CD4-positive, alpha-beta memory T cell (primary cell): ENCODE measurements at regions not wholly inside any gene's neighbourhood (a gene's known extent, or its start where the extent isn't known, plus 50 kb on each side); places are given as distances from the start of the nearest gene placed in this dataset.

Experiments
- CTCF ChIA-PET: fragments of 350-600 bp; sonication (Branson Sonifier 250); formaldehyde crosslinking; loops from one replicate; lab custom pipeline; 2021; ENCODE audit warnings: inconsistent platforms; ENCODE audit not compliant: partially characterized antibody; lab: Charles Lee
- POLR2A ChIA-PET: fragments of 350-600 bp; sonication (Branson Sonifier 250); formaldehyde crosslinking; loops from one replicate; lab custom pipeline; 2021; ENCODE audit not compliant: partially characterized antibody; lab: Charles Lee
- DNase-seq, 5 donors: peaks; one replicate each; pipeline versions ENCODE4 v3.0.0 to v3.0.0-alpha.2; 2020 to 2022; ENCODE audit warnings: mixed read lengths in 1 of 5
- H3K27ac ChIP-seq: one replicate; pipeline ENCODE4 v1.7.0; 2013; ENCODE audit warnings: low read depth, low read length
- H3K27me3 ChIP-seq: 2 replicates; pipeline ENCODE4 v1.7.0; 2013; ENCODE audit warnings: mild to moderate bottlenecking, low read length, moderate library complexity; ENCODE audit not compliant: insufficient read depth
- H3K36me3 ChIP-seq: 2 replicates; pipeline ENCODE4 v1.7.0; 2013; ENCODE audit warnings: mild to moderate bottlenecking, low read length, moderate library complexity; ENCODE audit not compliant: insufficient read depth
- H3K4me1 ChIP-seq: 2 replicates; pipeline ENCODE4 v1.7.0; 2013; ENCODE audit warnings: mild to moderate bottlenecking, low read length, moderate library complexity; ENCODE audit not compliant: insufficient read depth
- H3K4me3 ChIP-seq, 2 donors: one replicate each; pipeline ENCODE4 v1.7.0; 2013; ENCODE audit warnings: low read length in 2 of 2, mild to moderate bottlenecking in 1 of 2
- H3K9me3 ChIP-seq, 2 donors: one replicate each; pipeline ENCODE4 v1.7.0; 2013; ENCODE audit warnings: low read length in 2 of 2, control low read depth in 1 of 2; ENCODE audit not compliant: control insufficient read depth in 1 of 2
- H3K27ac Mint-ChIP-seq, 7 donors: one replicate each; pipeline ENCODE4 v1.8.0; 2020 to 2021; ENCODE audit warnings: mixed read lengths in 7 of 7, mild to moderate bottlenecking in 6 of 7, inconsistent platforms in 3 of 7, moderate library complexity in 3 of 7
- H3K27me3 Mint-ChIP-seq, 2 donors: one replicate each; pipeline ENCODE4 v1.8.0; 2020 to 2021; ENCODE audit warnings: mixed read lengths in 2 of 2
- H3K36me3 Mint-ChIP-seq, 2 donors: one replicate each; pipeline ENCODE4 v1.8.0; 2020 to 2021; ENCODE audit warnings: mixed read lengths in 2 of 2, inconsistent platforms in 1 of 2, mild to moderate bottlenecking in 1 of 2
- H3K4me1 Mint-ChIP-seq, 4 donors: one replicate each; pipeline ENCODE4 v1.8.0; 2020 to 2021; ENCODE audit warnings: mixed read lengths in 4 of 4, mild to moderate bottlenecking in 1 of 4
- H3K4me3 Mint-ChIP-seq, 8 donors: one replicate each; pipeline ENCODE4 v1.8.0; 2020 to 2021; ENCODE audit warnings: mixed read lengths in 8 of 8, mild to moderate bottlenecking in 7 of 8, moderate library complexity in 6 of 8, inconsistent platforms in 3 of 8
- H3K9me3 Mint-ChIP-seq, 8 donors: one replicate each; pipeline ENCODE4 v1.8.0; 2020 to 2021; ENCODE audit warnings: mixed read lengths in 8 of 8, mild to moderate bottlenecking in 5 of 8, inconsistent platforms in 3 of 8, moderate library complexity in 1 of 8
- intact Hi-C: fragments of 100-400 bp; cut with micrococcal nuclease; formaldehyde crosslinking; loops from one replicate; pipeline ENCODE4 v1.15.1; 2023

GRCh38 chr14:85276979-85277228 lies 253.0 kb upstream of the FLRT2 start:
- no peak for DNase-seq
- intact Hi-C loops: no loop called here

GRCh38 chr14:85279407-85279806 lies 250.5 kb upstream of the FLRT2 start:
- ChIA-PET POLR2A (no interaction called here), CTCF (no interaction called here)
- H3K4me3 ChIP-seq: no peak overlapping the region
- peaks cover 0 to 7% (median 2%) of the 10 kb centered on the region in 8 donors for H3K9me3 Mint-ChIP-seq
- DNase-seq: no peak
- no peak overlapping the region for H3K27ac Mint-ChIP-seq
- H3K4me1 ChIP-seq: no peaks in the 10 kb centered on the region
- no peaks in the 10 kb centered on the region for H3K27me3 Mint-ChIP-seq
- no peaks in the 10 kb centered on the region for H3K36me3 ChIP-seq
- H3K36me3 Mint-ChIP-seq: no peaks in the 10 kb centered on the region
- intact Hi-C loops: no loop called here
- no peak overlapping the region for H3K27ac ChIP-seq
- H3K4me3 Mint-ChIP-seq: no peak overlapping the region
- no peaks in the 10 kb centered on the region for H3K9me3 ChIP-seq
- H3K4me1 Mint-ChIP-seq: no peaks in the 10 kb centered on the region
- H3K27me3 ChIP-seq: no peaks in the 10 kb centered on the region

More at GRCh38 chr14:85276979-85277228, 253.0 kb upstream of the FLRT2 start:
- Histone ChIP-seq H3K9me3 (no peaks in the 10 kb centered on the region), H3K27me3 (no peaks in the 10 kb centered on the region), H3K4me1 (no peaks in the 10 kb centered on the region), H3K27ac (no peak overlapping the region), H3K4me3 (no peak overlapping the region), H3K36me3 (no peaks in the 10 kb centered on the region)
- no peaks in the 10 kb centered on the region for H3K27me3 Mint-ChIP-seq
- ChIA-PET CTCF (no interaction called here), POLR2A (no interaction called here)
- no peaks in the 10 kb centered on the region for H3K36me3 Mint-ChIP-seq
- no peak overlapping the region for H3K27ac Mint-ChIP-seq
- no peak overlapping the region for H3K4me3 Mint-ChIP-seq
- H3K9me3 Mint-ChIP-seq: peaks cover 0 to 8% (median 5%) of the 10 kb centered on the region in 8 donors
- no peaks in the 10 kb centered on the region for H3K4me1 Mint-ChIP-seq

- ChIA-PET POLR2A (no interaction called here), CTCF (no interaction called here)
- no peak for DNase-seq
- Mint-ChIP-seq H3K27ac (no peak overlapping the region), H3K9me3 (peaks cover 0 to 7% (median 2%) of the 10 kb centered on the region in 8 donors), H3K4me1 (no peaks in the 10 kb centered on the region), H3K27me3 (no peaks in the 10 kb centered on the region), H3K36me3 (no peaks in the 10 kb centered on the region), H3K4me3 (no peak overlapping the region)
- intact Hi-C loops: no loop called here
- Histone ChIP-seq H3K36me3 (no peaks in the 10 kb centered on the region), H3K27ac (no peak overlapping the region), H3K27me3 (no peaks in the 10 kb centered on the region), H3K4me1 (no peaks in the 10 kb centered on the region), H3K9me3 (no peaks in the 10 kb centered on the region), H3K4me3 (no peak overlapping the region)
Observed at GRCh38 chr14:85280074-85280473, 249.9 kb upstream of the FLRT2 start.

- CTCF ChIA-PET: no interaction called here
Observed at GRCh38 chr14:85281921-85282320, 248.0 kb upstream of the FLRT2 start.

GRCh38 chr14:85288041-85288440 lies 241.9 kb upstream of the FLRT2 start:
- CTCF ChIA-PET: no interaction called here
- no peak overlapping the region for H3K4me3 ChIP-seq
- DNase-seq: no peak
- H3K27me3 ChIP-seq: no peaks in the 10 kb centered on the region
- H3K4me1 Mint-ChIP-seq: no peaks in the 10 kb centered on the region
- no peaks in the 10 kb centered on the region for H3K36me3 ChIP-seq
- H3K9me3 ChIP-seq: no peaks in the 10 kb centered on the region
- H3K27ac Mint-ChIP-seq: no peak overlapping the region
- POLR2A ChIA-PET: no interaction called here
- H3K27me3 Mint-ChIP-seq: no peaks in the 10 kb centered on the region
- H3K27ac ChIP-seq: no peak overlapping the region
- H3K4me3 Mint-ChIP-seq: no peak overlapping the region
- no peaks in the 10 kb centered on the region for H3K36me3 Mint-ChIP-seq
- H3K9me3 Mint-ChIP-seq: peaks cover 0 to 10% (median 5%) of the 10 kb centered on the region in 8 donors
- H3K4me1 ChIP-seq: no peaks in the 10 kb centered on the region
- intact Hi-C loops: no loop called here

More at GRCh38 chr14:85281921-85282320, 248.0 kb upstream of the FLRT2 start:
- no peaks in the 10 kb centered on the region for H3K4me1 Mint-ChIP-seq
- H3K4me3 ChIP-seq: no peak overlapping the region
- H3K36me3 ChIP-seq: no peaks in the 10 kb centered on the region
- H3K27me3 ChIP-seq: no peaks in the 10 kb centered on the region
- peaks cover 0 to 7% (median 4%) of the 10 kb centered on the region in 8 donors for H3K9me3 Mint-ChIP-seq
- no peak overlapping the region for H3K4me3 Mint-ChIP-seq
- no peaks in the 10 kb centered on the region for H3K36me3 Mint-ChIP-seq
- no peaks in the 10 kb centered on the region for H3K27me3 Mint-ChIP-seq
- no peak overlapping the region for H3K27ac Mint-ChIP-seq
- no peaks in the 10 kb centered on the region for H3K9me3 ChIP-seq
- DNase-seq: no peak
- POLR2A ChIA-PET: no interaction called here
- H3K4me1 ChIP-seq: no peaks in the 10 kb centered on the region
- H3K27ac ChIP-seq: no peak overlapping the region
- intact Hi-C loops: no loop called here

DNA sequence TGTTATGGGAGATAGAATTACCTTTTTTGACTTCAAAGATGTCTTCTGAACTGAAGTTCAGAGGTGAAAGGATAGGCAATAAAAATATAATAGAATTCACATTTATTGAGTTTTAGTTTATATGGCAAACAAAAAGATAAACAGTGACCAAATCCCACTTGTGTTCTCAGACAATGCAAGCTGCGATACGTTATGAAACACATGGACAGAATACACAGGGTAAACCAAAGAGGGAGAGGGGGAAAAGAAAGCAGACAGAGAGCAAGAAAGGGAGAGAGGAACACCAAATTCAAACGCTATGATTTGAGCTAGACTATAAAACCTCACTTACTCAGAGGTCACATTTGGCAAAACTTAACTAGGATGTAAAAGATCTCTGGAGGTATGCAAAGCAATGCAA lies 238.2 kb upstream of the FLRT2 start:
- ChIA-PET POLR2A (no interaction called here), CTCF (no interaction called here)
- H3K4me3 ChIP-seq: no peak overlapping the region
- Mint-ChIP-seq H3K4me1 (no peaks in the 10 kb centered on the region), H3K4me3 (no peak overlapping the region), H3K9me3 (peaks cover 0 to 14% (median 7%) of the 10 kb centered on the region in 8 donors), H3K36me3 (no peaks in the 10 kb centered on the region), H3K27ac (no peak overlapping the region), H3K27me3 (no peaks in the 10 kb centered on the region)
- no peaks in the 10 kb centered on the region for H3K9me3 ChIP-seq
- H3K36me3 ChIP-seq: no peaks in the 10 kb centered on the region
- DNase-seq: no peak
- H3K27ac ChIP-seq: no peak overlapping the region
- no peaks in the 10 kb centered on the region for H3K4me1 ChIP-seq
- intact Hi-C loops: no loop called here
- H3K27me3 ChIP-seq: no peaks in the 10 kb centered on the region

DNA sequence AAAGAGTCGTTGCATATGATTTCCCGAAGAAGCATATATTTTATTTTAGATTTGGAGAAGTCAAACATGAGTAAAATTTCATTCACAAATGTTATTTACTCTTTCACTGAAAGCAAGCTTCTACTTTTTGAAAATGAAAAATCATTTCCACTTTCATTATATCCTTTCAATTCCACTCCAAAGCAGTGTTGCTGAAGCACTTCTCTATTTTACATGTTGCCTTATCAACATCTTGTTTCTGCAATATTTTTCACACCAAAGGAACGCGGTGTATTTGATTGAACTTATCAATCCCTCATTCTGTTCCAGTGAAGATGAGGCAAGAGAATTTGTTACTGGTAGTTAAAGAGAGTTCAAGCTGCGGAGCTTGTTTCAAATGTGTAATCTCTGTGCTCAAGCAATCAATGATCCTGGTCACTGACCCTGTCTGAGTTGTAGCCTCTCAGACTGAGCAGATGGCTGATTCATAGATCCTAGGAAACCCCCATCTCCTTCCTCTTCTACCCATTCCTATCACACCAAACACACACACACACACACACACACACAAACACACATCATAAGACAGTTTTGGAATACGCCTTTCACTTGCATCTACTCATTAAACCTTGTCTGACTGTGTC lies 236.2 kb upstream of the FLRT2 start:
- POLR2A ChIA-PET: no interaction called here
- DNase-seq: no peak
- no peaks in the 10 kb centered on the region for H3K27me3 Mint-ChIP-seq

GRCh38 chr14:85295318-85295717 lies 234.6 kb upstream of the FLRT2 start:
- Histone ChIP-seq H3K4me1 (no peaks in the 10 kb centered on the region), H3K27ac (no peak overlapping the region)
- H3K4me3 Mint-ChIP-seq: no peak overlapping the region

More for the DNA sequence above, 236.2 kb upstream of the FLRT2 start:
- no peaks in the 10 kb centered on the region for H3K27me3 ChIP-seq
- H3K9me3 Mint-ChIP-seq: peaks cover 0 to 13% (median 5%) of the 10 kb centered on the region in 8 donors
- H3K36me3 Mint-ChIP-seq: no peaks in the 10 kb centered on the region
- intact Hi-C loops: no loop called here
- no peak overlapping the region for H3K4me3 Mint-ChIP-seq
- H3K4me1 Mint-ChIP-seq: peaks cover 0 to under 1% (median 0%) of the 10 kb centered on the region in 4 donors
- H3K4me3 ChIP-seq: no peak overlapping the region
- no peaks in the 10 kb centered on the region for H3K36me3 ChIP-seq
- H3K4me1 ChIP-seq: no peaks in the 10 kb centered on the region
- no peaks in the 10 kb centered on the region for H3K9me3 ChIP-seq
- no peak overlapping the region for H3K27ac Mint-ChIP-seq
- CTCF ChIA-PET: no interaction called here
- H3K27ac ChIP-seq: no peak overlapping the region

More at GRCh38 chr14:85295318-85295717, 234.6 kb upstream of the FLRT2 start:
- ChIA-PET POLR2A (no interaction called here), CTCF (no interaction called here)
- H3K9me3 ChIP-seq: no peaks in the 10 kb centered on the region
- intact Hi-C loops: no loop called here
- no peaks in the 10 kb centered on the region for H3K36me3 Mint-ChIP-seq
- no peaks in the 10 kb centered on the region for H3K27me3 ChIP-seq
- H3K4me3 ChIP-seq: no peak overlapping the region
- DNase-seq: no peak
- H3K9me3 Mint-ChIP-seq: peaks cover 0 to 17% (median 11%) of the 10 kb centered on the region in 8 donors
- no peaks in the 10 kb centered on the region for H3K27me3 Mint-ChIP-seq
- H3K36me3 ChIP-seq: no peaks in the 10 kb centered on the region
- peaks cover 0 to 5% (median 0%) of the 10 kb centered on the region in 4 donors for H3K4me1 Mint-ChIP-seq
- H3K27ac Mint-ChIP-seq: no peak overlapping the region
